HEK293 (cell line): ENCODE measurements at regions not wholly inside any gene's neighbourhood (a gene's known extent, or its start where the extent isn't known, plus 50 kb on each side); places are given as distances from the start of the nearest gene placed in this dataset.

Experiments used
- CTCF ChIA-PET: fragments of 350-600 bp; formaldehyde crosslinking; extraction: SDS; loops from one replicate; lab custom pipeline; 2021; ENCODE audit warnings: antibody characterized with exemption; lab: Yijun Ruan, JAX
- POLR2A ChIA-PET: fragments of 300-600 bp; formaldehyde crosslinking; extraction: SDS; loops from one replicate; lab custom pipeline; 2020; ENCODE audit warnings: antibody characterized with exemption, inconsistent platforms; lab: Yijun Ruan, JAX
- H3K27ac ChIP-seq: fragments of 200-500 bp; sonication (Bioruptor generic); 2 replicates; pipeline ENCODE4 v1.5.1; 2014; ENCODE audit warnings: low read depth, low read length, control low read depth, inconsistent platforms; ENCODE audit errors: extremely low read depth
- H3K36me3 ChIP-seq, 2 experiments: fragments of 200-500 bp in 1 of 2; sonication (Bioruptor generic) in 1 of 2; 1 replicate in 1 of 2; 2 replicates in 1 of 2; pipeline ENCODE4 v1.5.1; 2014 to 2017; ENCODE audit warnings: inconsistent platforms in 2 of 2, low read length in 2 of 2; ENCODE audit not compliant: control insufficient read depth in 2 of 2, insufficient read depth in 1 of 2
- H3K4me1 ChIP-seq: fragments of 200-500 bp; sonication (Bioruptor generic); 2 replicates; pipeline ENCODE4 v1.5.1; 2014; ENCODE audit warnings: mild to moderate bottlenecking, low read length, inconsistent platforms; ENCODE audit not compliant: control insufficient read depth, insufficient read depth
- H3K4me3 ChIP-seq: 2 replicates; pipeline ENCODE4 v1.5.1; 2011; ENCODE audit warnings: low read depth, mild to moderate bottlenecking, control low read depth, low read length, moderate library complexity
- H3K9me3 ChIP-seq: fragments of 200-500 bp; sonication (Bioruptor generic); 2 replicates; pipeline ENCODE4 v1.5.1; 2014; ENCODE audit warnings: low read depth, low read length, inconsistent platforms; ENCODE audit not compliant: control insufficient read depth, insufficient read depth
- BCL11A ChIP-seq: fragments of 450-650 bp; formaldehyde crosslinking; IDR thresholded peaks from 2 replicates; pipeline ENCODE4 v1.5.1; 2016; ENCODE audit warnings: low read depth, missing biosample characterization, missing genetic modification characterization
- GLI4 ChIP-seq: fragments of 450-650 bp; formaldehyde crosslinking; IDR thresholded peaks from 2 replicates; pipeline ENCODE4 v1.5.1; 2016; ENCODE audit warnings: missing biosample characterization, missing genetic modification characterization
- GLIS2 ChIP-seq: fragments of 450-650 bp; formaldehyde crosslinking; IDR thresholded peaks from 2 replicates; pipeline ENCODE4 v1.5.1; 2016; ENCODE audit warnings: missing biosample characterization, missing genetic modification characterization
- KLF8 ChIP-seq: fragments of 450-650 bp; formaldehyde crosslinking; IDR thresholded peaks from 2 replicates; pipeline ENCODE4 v1.5.1; 2016; ENCODE audit warnings: missing biosample characterization, missing genetic modification characterization
- PRDM1 ChIP-seq: fragments of 450-650 bp; formaldehyde crosslinking; IDR thresholded peaks from 2 replicates; pipeline ENCODE4; 2016; ENCODE audit warnings: missing biosample characterization, missing genetic modification characterization
- WT1 ChIP-seq: fragments of 450-650 bp; formaldehyde crosslinking; IDR thresholded peaks from 2 replicates; pipeline ENCODE4 v1.5.1; 2016; ENCODE audit warnings: missing biosample characterization, missing genetic modification characterization
- ZNF114 ChIP-seq: fragments of 450-650 bp; formaldehyde crosslinking; IDR thresholded peaks from 2 replicates; pipeline ENCODE4 v1.5.0; 2017; ENCODE audit warnings: missing biosample characterization, missing genetic modification characterization
- ZNF132 ChIP-seq: fragments of 450-650 bp; formaldehyde crosslinking; IDR thresholded peaks from 2 replicates; pipeline ENCODE4 v1.5.1; 2017; ENCODE audit warnings: missing biosample characterization, missing genetic modification characterization, borderline replicate concordance
- ZNF138 ChIP-seq: fragments of 450-650 bp; formaldehyde crosslinking; IDR thresholded peaks from 2 replicates; pipeline ENCODE4 v1.5.1; 2016; ENCODE audit warnings: missing biosample characterization, missing genetic modification characterization, borderline replicate concordance
- ZNF2 ChIP-seq: fragments of 450-650 bp; formaldehyde crosslinking; IDR thresholded peaks from 2 replicates; pipeline ENCODE4 v1.5.1; 2016; ENCODE audit warnings: missing biosample characterization, missing genetic modification characterization
- ZNF239 ChIP-seq: fragments of 450-650 bp; formaldehyde crosslinking; IDR thresholded peaks from 2 replicates; pipeline ENCODE4 v1.5.1; 2016; ENCODE audit warnings: missing biosample characterization, missing genetic modification characterization
- ZNF274 ChIP-seq, 2 experiments: fragments of 200-500 bp in 1 of 2; fragments of 450-650 bp in 1 of 2; sonication (Bioruptor generic) in 1 of 2; formaldehyde crosslinking in 1 of 2; IDR thresholded peaks; 2 replicates each; pipeline versions ENCODE4 v1.5.1 to v1.6.1; 2014 to 2016; ENCODE audit warnings: borderline replicate concordance in 1 of 2, inconsistent platforms in 1 of 2, low read length in 1 of 2, missing biosample characterization in 1 of 2, missing genetic modification characterization in 1 of 2
- ZNF341 ChIP-seq: fragments of 450-650 bp; formaldehyde crosslinking; IDR thresholded peaks from 2 replicates; pipeline ENCODE4; 2016; ENCODE audit warnings: low read depth, missing biosample characterization, missing genetic modification characterization
- ZNF37A ChIP-seq: fragments of 450-650 bp; IDR thresholded peaks from 2 replicates; pipeline ENCODE4 v1.5.1; 2018; ENCODE audit warnings: missing biosample characterization, missing genetic modification characterization
- ZNF473 ChIP-seq: fragments of 450-650 bp; formaldehyde crosslinking; IDR thresholded peaks from 2 replicates; pipeline ENCODE4 v1.5.1; 2017; ENCODE audit warnings: missing biosample characterization, missing genetic modification characterization
- ZNF48 ChIP-seq: fragments of 450-650 bp; formaldehyde crosslinking; IDR thresholded peaks from 2 replicates; pipeline ENCODE4 v1.5.1; 2016; ENCODE audit warnings: missing biosample characterization, missing genetic modification characterization
- ZNF529 ChIP-seq: fragments of 450-650 bp; formaldehyde crosslinking; IDR thresholded peaks from 2 replicates; pipeline ENCODE4 v1.5.1; 2017; ENCODE audit warnings: missing genetic modification characterization, missing biosample characterization; ENCODE audit not compliant: insufficient replicate concordance
- ZNF558 ChIP-seq: fragments of 450-650 bp; formaldehyde crosslinking; IDR thresholded peaks from 2 replicates; pipeline ENCODE4 v1.5.1; 2016; ENCODE audit warnings: missing biosample characterization, missing genetic modification characterization
- ZNF571 ChIP-seq: fragments of 450-650 bp; formaldehyde crosslinking; IDR thresholded peaks from 2 replicates; pipeline ENCODE4 v1.5.0; 2017; ENCODE audit warnings: missing biosample characterization, missing genetic modification characterization
- ZNF621 ChIP-seq: fragments of 450-650 bp; formaldehyde crosslinking; IDR thresholded peaks from 2 replicates; pipeline ENCODE4 v1.5.1; 2017; ENCODE audit warnings: missing biosample characterization, missing genetic modification characterization
- ZNF623 ChIP-seq: fragments of 450-650 bp; formaldehyde crosslinking; IDR thresholded peaks from 2 replicates; pipeline ENCODE4 v1.5.1; 2016; ENCODE audit warnings: missing biosample characterization, missing genetic modification characterization
- ZNF654 ChIP-seq: fragments of 450-650 bp; formaldehyde crosslinking; IDR thresholded peaks from 2 replicates; pipeline ENCODE4 v1.5.1; 2016; ENCODE audit warnings: low read depth, missing biosample characterization, missing genetic modification characterization
- ZNF664 ChIP-seq: fragments of 450-650 bp; formaldehyde crosslinking; IDR thresholded peaks from 2 replicates; pipeline ENCODE4 v1.5.1; 2016; ENCODE audit warnings: missing biosample characterization, missing genetic modification characterization
- ZNF768 ChIP-seq: fragments of 450-650 bp; formaldehyde crosslinking; IDR thresholded peaks from 2 replicates; pipeline ENCODE4 v1.5.1; 2018; ENCODE audit warnings: missing biosample characterization, mild to moderate bottlenecking, missing genetic modification characterization
- ZNF776 ChIP-seq: fragments of 450-650 bp; formaldehyde crosslinking; IDR thresholded peaks from 2 replicates; pipeline ENCODE4 v1.5.0; 2017; ENCODE audit warnings: missing biosample characterization, missing genetic modification characterization, borderline replicate concordance
- ZNF843 ChIP-seq: fragments of 450-650 bp; formaldehyde crosslinking; IDR thresholded peaks from 2 replicates; pipeline ENCODE4 v1.5.1; 2016; ENCODE audit warnings: missing biosample characterization, missing genetic modification characterization
- ZSCAN16 ChIP-seq: fragments of 450-650 bp; formaldehyde crosslinking; IDR thresholded peaks from 2 replicates; pipeline ENCODE4 v1.5.1; 2016; ENCODE audit warnings: missing biosample characterization, missing genetic modification characterization
- ZSCAN23 ChIP-seq: fragments of 450-650 bp; formaldehyde crosslinking; IDR thresholded peaks from 2 replicates; pipeline ENCODE4 v1.5.1; 2016; ENCODE audit warnings: missing biosample characterization, missing genetic modification characterization
- TF ChIP-seq, protein P1 (sequence below): fragments of 450-650 bp; formaldehyde crosslinking; IDR thresholded peaks from 2 replicates; pipeline ENCODE4 v1.5.1; 2017; ENCODE audit warnings: missing biosample characterization, missing genetic modification characterization
- TF ChIP-seq, protein P2 (sequence below): fragments of 450-650 bp; formaldehyde crosslinking; IDR thresholded peaks from 2 replicates; pipeline ENCODE4 v1.5.1; 2016; ENCODE audit warnings: missing biosample characterization, missing genetic modification characterization, low read depth

DNA sequence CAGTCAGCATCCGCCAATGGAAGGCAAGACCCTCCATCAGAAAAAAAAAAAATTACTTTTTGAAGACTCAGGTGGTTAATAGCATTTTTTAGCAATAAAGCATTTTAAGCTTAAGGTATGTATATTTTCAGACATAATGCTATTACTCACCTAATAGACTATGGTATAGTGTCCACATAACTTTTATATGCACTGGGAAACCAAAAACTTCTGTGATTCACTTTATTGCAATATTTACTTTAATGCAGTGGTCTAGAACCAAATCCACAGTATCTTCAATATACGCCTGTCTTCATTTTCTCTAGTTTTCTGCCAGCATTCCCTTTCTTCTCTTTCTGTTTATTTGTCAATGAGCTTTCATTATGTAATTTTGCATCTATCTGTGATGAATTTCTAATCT lies 418.1 kb downstream of the SLITRK6 start:
- no peaks in the 10 kb centered on the region for H3K36me3 ChIP-seq
- H3K4me1 ChIP-seq = no peaks in the 10 kb centered on the region
- no peak overlapping the region for H3K4me3 ChIP-seq
- TF ChIP-seq, protein P1, sequence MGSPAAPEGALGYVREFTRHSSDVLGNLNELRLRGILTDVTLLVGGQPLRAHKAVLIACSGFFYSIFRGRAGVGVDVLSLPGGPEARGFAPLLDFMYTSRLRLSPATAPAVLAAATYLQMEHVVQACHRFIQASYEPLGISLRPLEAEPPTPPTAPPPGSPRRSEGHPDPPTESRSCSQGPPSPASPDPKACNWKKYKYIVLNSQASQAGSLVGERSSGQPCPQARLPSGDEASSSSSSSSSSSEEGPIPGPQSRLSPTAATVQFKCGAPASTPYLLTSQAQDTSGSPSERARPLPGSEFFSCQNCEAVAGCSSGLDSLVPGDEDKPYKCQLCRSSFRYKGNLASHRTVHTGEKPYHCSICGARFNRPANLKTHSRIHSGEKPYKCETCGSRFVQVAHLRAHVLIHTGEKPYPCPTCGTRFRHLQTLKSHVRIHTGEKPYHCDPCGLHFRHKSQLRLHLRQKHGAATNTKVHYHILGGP (tag by site-specific recombination) = no peak
- TF ChIP-seq ZNF341 (tag by site-specific recombination) (no peak), ZNF274 (IDR thresholded peaks at IDR 0.05; ENCODE audit: low read length) (no peak), ZNF274 (tag by site-specific recombination; IDR thresholded peaks at IDR 0.05; ENCODE audit: borderline replicate concordance) (no peak), PRDM1 (tag by site-specific recombination) (no peak), ZNF138 (tag by site-specific recombination) (no peak), ZNF239 (no peak), ZNF776 (no peak), ZNF48 (tag by site-specific recombination) (no peak), ZSCAN23 (tag by site-specific recombination) (no peak), GLIS2 (tag by site-specific recombination) (no peak), ZNF558 (tag by site-specific recombination) (no peak), GLI4 (no peak), BCL11A (tag by site-specific recombination) (no peak)
- TF ChIP-seq, protein P2, sequence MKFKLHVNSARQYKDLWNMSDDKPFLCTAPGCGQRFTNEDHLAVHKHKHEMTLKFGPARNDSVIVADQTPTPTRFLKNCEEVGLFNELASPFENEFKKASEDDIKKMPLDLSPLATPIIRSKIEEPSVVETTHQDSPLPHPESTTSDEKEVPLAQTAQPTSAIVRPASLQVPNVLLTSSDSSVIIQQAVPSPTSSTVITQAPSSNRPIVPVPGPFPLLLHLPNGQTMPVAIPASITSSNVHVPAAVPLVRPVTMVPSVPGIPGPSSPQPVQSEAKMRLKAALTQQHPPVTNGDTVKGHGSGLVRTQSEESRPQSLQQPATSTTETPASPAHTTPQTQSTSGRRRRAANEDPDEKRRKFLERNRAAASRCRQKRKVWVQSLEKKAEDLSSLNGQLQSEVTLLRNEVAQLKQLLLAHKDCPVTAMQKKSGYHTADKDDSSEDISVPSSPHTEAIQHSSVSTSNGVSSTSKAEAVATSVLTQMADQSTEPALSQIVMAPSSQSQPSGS (tag by site-specific recombination) = no peak
- CTCF ChIA-PET = no interaction called here
- POLR2A ChIA-PET = no interaction called here
- H3K27ac ChIP-seq = no peak overlapping the region
- H3K9me3 ChIP-seq = no peaks in the 10 kb centered on the region

DNA sequence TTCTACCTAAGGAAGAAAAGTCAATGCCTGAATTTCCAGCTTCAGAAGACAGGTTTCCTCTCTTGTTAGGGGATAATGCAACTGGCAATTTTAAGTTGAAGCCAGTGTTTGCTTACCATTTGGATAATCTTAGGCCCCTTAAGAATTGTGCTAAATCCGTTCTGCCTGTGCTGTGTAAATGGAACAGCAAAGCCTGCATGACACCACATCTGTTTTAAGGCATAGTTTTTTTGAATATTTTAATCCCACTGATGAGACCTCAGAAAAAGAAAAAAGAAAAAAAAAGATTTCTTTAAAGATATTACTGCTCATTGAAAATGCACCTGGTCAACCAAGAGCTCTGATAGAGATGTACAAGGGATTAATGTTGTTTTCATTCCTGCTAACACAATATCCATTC lies 419.2 kb downstream of the SLITRK6 start:
- H3K27ac ChIP-seq = no peak overlapping the region
- H3K4me3 ChIP-seq = no peak overlapping the region
- CTCF ChIA-PET = interaction anchor here (0.7 kb wide), 1 partner anchor 93 kb away, joined by 3 read pairs; no protein-coding TSS in a partner anchor
- TF ChIP-seq ZNF2 (tag by site-specific recombination) = no peak
- TF ChIP-seq ZNF843 = no peak
- TF ChIP-seq ZNF768 (tag by site-specific recombination) = no peak
- TF ChIP-seq KLF8 (tag by site-specific recombination) = no peak
- no peak for TF ChIP-seq ZSCAN16
- no peak for TF ChIP-seq ZNF664 (tag by site-specific recombination)
- TF ChIP-seq ZNF654 = no peak
- no peak for TF ChIP-seq ZNF473 (tag by site-specific recombination)
- no peak for TF ChIP-seq ZNF132 (tag by site-specific recombination)
- TF ChIP-seq ZNF571 (tag by site-specific recombination) = no peak
- TF ChIP-seq ZNF621 (tag by site-specific recombination) = no peak
- TF ChIP-seq ZNF114 (tag by site-specific recombination) = no peak
- TF ChIP-seq WT1 (tag by site-specific recombination) = no peak
- TF ChIP-seq ZNF529 (tag by site-specific recombination) = no peak
- TF ChIP-seq ZNF623 (tag by site-specific recombination) = no peak
- no peak for TF ChIP-seq ZNF37A
- TF ChIP-seq, all 188 proteins: peak for 0
- Histone ChIP-seq H3K4me1 (no peaks in the 10 kb centered on the region), H3K9me3 (no peaks in the 10 kb centered on the region), H3K36me3 (no peaks in the 10 kb centered on the region)
- POLR2A ChIA-PET = no interaction called here
